Activated CD4-positive, alpha-beta memory T cell treated with anti-CD3 and anti-CD28 coated beads, Interleukin-2, amount 10 ng/mL, durations not matched to agents 7 days and 5 days (primary cell): ENCODE measurements at regions not wholly inside any gene's neighbourhood (a gene's known extent, or its start where the extent isn't known, plus 50 kb on each side); places are given as distances from the start of the nearest gene placed in this dataset.

Experiments
- CTCF ChIA-PET: fragments of 350-600 bp; sonication (Branson Sonifier 250); formaldehyde crosslinking; loops from one replicate; lab custom pipeline; 2021; ENCODE audit warnings: antibody characterized with exemption, inconsistent platforms; lab: Charles Lee
- POLR2A ChIA-PET: fragments of 350-600 bp; sonication (Branson Sonifier 250); formaldehyde crosslinking; loops from one replicate; lab custom pipeline; 2021; ENCODE audit warnings: antibody characterized with exemption; lab: Charles Lee
- DNase-seq: peaks from one replicate; pipeline ENCODE4 v3.0.0-alpha.2; 2020
- H3K27ac Mint-ChIP-seq: one replicate; pipeline ENCODE4 v1.8.0; 2021; ENCODE audit warnings: mild to moderate bottlenecking, mixed read lengths
- H3K27me3 Mint-ChIP-seq: one replicate; pipeline ENCODE4 v1.8.0; 2021; ENCODE audit warnings: mixed read lengths
- H3K36me3 Mint-ChIP-seq: one replicate; pipeline ENCODE4 v1.8.0; 2021; ENCODE audit warnings: low read depth, mixed read lengths
- H3K4me1 Mint-ChIP-seq: one replicate; pipeline ENCODE4 v1.8.0; 2021; ENCODE audit warnings: mixed read lengths
- H3K4me3 Mint-ChIP-seq: one replicate; pipeline ENCODE4 v1.8.0; 2021; ENCODE audit warnings: mild to moderate bottlenecking, mixed read lengths
- H3K9me3 Mint-ChIP-seq: one replicate; pipeline ENCODE4 v1.8.0; 2021; ENCODE audit warnings: mixed read lengths

- Mint-ChIP-seq H3K27ac (no peak overlapping the region), H3K36me3 (no peaks in the 10 kb centered on the region)
- CTCF ChIA-PET: no interaction called here
Observed at GRCh38 chr17:34762078-34762477, 182.7 kb downstream of the TMEM132E start.

GRCh38 chr17:34761646-34762045 lies 182.3 kb downstream of the TMEM132E start:
- Mint-ChIP-seq H3K9me3 (no peaks in the 10 kb centered on the region), H3K27ac (no peak overlapping the region), H3K36me3 (no peaks in the 10 kb centered on the region), H3K4me3 (no peak overlapping the region), H3K4me1 (no peaks in the 10 kb centered on the region), H3K27me3 (peaks cover 22% of the 10 kb centered on the region)
- CTCF ChIA-PET: no interaction called here
- POLR2A ChIA-PET: no interaction called here
- no peak for DNase-seq

More at GRCh38 chr17:34762078-34762477, 182.7 kb downstream of the TMEM132E start:
- POLR2A ChIA-PET: no interaction called here
- Mint-ChIP-seq H3K4me1 (no peaks in the 10 kb centered on the region), H3K9me3 (no peaks in the 10 kb centered on the region), H3K4me3 (no peak overlapping the region), H3K27me3 (peaks cover 22% of the 10 kb centered on the region)
- DNase-seq: no peak

DNA sequence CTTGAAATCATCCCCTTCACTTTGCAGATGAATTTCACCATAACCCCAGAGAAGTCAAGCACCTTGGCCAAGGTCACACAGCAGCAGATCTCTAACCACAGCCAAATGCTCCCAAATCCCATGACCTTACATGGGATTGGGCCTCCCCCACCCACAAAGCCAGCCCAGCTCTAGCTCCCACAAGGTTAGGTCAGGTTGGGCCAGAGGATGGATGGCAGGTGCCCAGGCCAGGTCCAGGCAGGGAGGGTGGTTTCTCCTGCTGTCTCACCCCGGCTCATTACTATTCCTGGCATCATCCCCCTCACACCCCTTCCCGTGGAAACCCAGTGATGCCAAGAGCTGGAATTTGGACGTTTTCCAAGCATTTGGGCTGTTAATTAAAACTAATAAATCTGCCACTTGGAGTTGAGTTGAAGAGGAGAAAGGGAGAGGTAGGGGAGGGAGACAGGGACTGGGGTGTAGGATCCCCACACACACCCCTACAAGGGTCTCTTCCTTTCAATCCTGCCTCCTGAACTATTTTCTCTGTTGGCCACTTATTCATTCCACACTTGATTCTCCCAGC lies 181.6 kb downstream of the TMEM132E start:
- Mint-ChIP-seq H3K36me3 (no peaks in the 10 kb centered on the region), H3K27ac (no peak overlapping the region), H3K9me3 (no peaks in the 10 kb centered on the region), H3K4me1 (no peaks in the 10 kb centered on the region), H3K27me3 (peaks cover 22% of the 10 kb centered on the region), H3K4me3 (no peak overlapping the region)
- POLR2A ChIA-PET: no interaction called here
- DNase-seq: no peak
- CTCF ChIA-PET: no interaction called here

GRCh38 chr17:34758718-34759117 lies 179.3 kb downstream of the TMEM132E start:
- no peaks in the 10 kb centered on the region for H3K36me3 Mint-ChIP-seq
- H3K4me3 Mint-ChIP-seq: no peak overlapping the region
- H3K9me3 Mint-ChIP-seq: no peaks in the 10 kb centered on the region
- no peak overlapping the region for H3K27ac Mint-ChIP-seq
- peaks cover 15% of the 10 kb centered on the region for H3K27me3 Mint-ChIP-seq
- no peak for DNase-seq
- POLR2A ChIA-PET: no interaction called here
- H3K4me1 Mint-ChIP-seq: no peaks in the 10 kb centered on the region
- CTCF ChIA-PET: no interaction called here

GRCh38 chr17:34758316-34758715 lies 178.9 kb downstream of the TMEM132E start:
- POLR2A ChIA-PET: no interaction called here
- no peak overlapping the region for H3K27ac Mint-ChIP-seq
- H3K27me3 Mint-ChIP-seq: peaks cover 12% of the 10 kb centered on the region
- no peak overlapping the region for H3K4me3 Mint-ChIP-seq
- H3K36me3 Mint-ChIP-seq: no peaks in the 10 kb centered on the region
- no peaks in the 10 kb centered on the region for H3K4me1 Mint-ChIP-seq
- CTCF ChIA-PET: no interaction called here
- no peak for DNase-seq
- no peaks in the 10 kb centered on the region for H3K9me3 Mint-ChIP-seq

DNA sequence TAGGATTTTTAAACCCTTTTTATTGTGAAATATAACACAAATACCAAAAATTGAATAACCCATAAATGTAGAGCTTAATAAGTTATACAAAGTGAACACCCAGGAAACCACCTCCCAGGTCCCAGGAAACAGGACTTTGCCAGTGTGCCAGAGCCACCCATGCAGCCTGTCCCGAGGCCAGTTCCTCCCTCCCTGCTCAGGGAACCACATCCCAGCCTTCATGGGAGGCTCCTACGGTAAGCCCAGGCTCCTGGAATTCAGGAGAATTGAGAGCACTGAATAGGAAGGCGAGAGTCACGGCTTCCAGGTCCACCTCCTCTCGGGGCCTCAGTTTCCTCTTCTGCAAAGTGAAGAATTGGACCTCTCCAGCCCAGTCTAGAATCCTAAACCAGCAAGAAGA lies 178.2 kb downstream of the TMEM132E start:
- no peak for DNase-seq
- CTCF ChIA-PET: no interaction called here
- no peaks in the 10 kb centered on the region for H3K4me1 Mint-ChIP-seq
- H3K27me3 Mint-ChIP-seq: peaks cover 6% of the 10 kb centered on the region
- no peak overlapping the region for H3K27ac Mint-ChIP-seq
- no peak overlapping the region for H3K4me3 Mint-ChIP-seq
- no peaks in the 10 kb centered on the region for H3K36me3 Mint-ChIP-seq
- no peaks in the 10 kb centered on the region for H3K9me3 Mint-ChIP-seq
- POLR2A ChIA-PET: no interaction called here

- H3K4me1 Mint-ChIP-seq: no peaks in the 10 kb centered on the region
- no peak for DNase-seq
- no peaks in the 10 kb centered on the region for H3K36me3 Mint-ChIP-seq
- CTCF ChIA-PET: no interaction called here
- peaks cover 8% of the 10 kb centered on the region for H3K27me3 Mint-ChIP-seq
- H3K4me3 Mint-ChIP-seq: no peak overlapping the region
- H3K27ac Mint-ChIP-seq: no peak overlapping the region
- H3K9me3 Mint-ChIP-seq: no peaks in the 10 kb centered on the region
- POLR2A ChIA-PET: no interaction called here
Observed at GRCh38 chr17:34757106-34757505, 177.7 kb downstream of the TMEM132E start.

DNA sequence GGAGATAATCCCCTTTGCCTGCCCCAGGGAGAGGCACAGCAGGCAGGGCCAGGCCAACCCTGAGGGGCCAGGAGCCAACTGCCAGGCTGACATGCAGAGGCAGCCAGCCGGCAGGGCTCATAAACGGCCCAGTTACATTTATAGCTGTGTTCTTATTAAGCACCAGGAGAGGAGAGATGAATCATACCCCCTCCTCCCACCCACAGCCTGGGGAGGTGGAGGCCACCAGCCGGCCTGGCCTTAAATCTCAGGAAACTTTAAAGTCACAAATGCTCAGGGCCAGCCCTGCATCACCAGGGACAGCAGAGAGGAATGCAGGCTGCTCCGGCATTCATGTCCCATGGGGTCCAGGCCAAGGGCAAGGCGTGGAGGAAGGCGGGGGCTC lies 177.2 kb downstream of the TMEM132E start:
- POLR2A ChIA-PET: no interaction called here
- no peaks in the 10 kb centered on the region for H3K9me3 Mint-ChIP-seq
- CTCF ChIA-PET: no interaction called here

DNA sequence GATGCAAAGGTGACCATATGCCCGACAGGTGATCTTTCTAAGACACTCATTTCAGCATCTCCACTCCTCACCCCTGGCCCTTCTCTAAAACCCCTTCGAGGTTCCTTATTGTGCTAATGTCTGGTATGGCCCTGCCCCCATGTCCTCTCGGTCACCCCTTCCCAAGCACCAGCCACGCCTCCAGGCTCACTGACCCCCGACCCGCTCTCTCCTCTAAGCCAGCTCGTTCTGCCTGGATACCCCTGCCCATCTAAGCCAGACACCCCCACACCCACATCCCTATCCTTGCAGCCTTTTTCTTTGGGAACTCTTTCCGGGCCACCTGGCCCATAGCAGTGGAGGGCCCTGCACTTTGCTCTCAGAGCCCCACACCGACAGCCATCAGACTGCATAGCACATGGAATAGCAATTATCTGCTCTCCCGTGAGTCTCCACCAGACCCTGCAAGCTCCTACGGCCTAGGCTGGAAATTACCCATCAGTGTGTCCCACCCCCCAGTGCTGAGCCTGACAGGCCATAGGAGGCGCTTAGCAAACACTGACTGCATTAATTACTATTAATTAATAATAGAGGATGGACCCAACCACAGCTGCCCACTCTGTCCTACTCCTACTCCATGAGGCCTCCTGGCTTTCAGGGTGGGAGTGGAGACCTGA lies 176.7 kb downstream of the TMEM132E start:
- ChIA-PET CTCF (no interaction called here), POLR2A (no interaction called here)
- Mint-ChIP-seq H3K36me3 (no peaks in the 10 kb centered on the region), H3K4me1 (no peaks in the 10 kb centered on the region), H3K9me3 (no peaks in the 10 kb centered on the region), H3K4me3 (no peak overlapping the region), H3K27ac (no peak overlapping the region), H3K27me3 (peaks cover 5% of the 10 kb centered on the region)
- no peak for DNase-seq

More for the DNA sequence above, 177.2 kb downstream of the TMEM132E start:
- H3K36me3 Mint-ChIP-seq: no peaks in the 10 kb centered on the region
- DNase-seq: no peak
- H3K4me3 Mint-ChIP-seq: no peak overlapping the region
- no peaks in the 10 kb centered on the region for H3K4me1 Mint-ChIP-seq
- peaks cover 6% of the 10 kb centered on the region for H3K27me3 Mint-ChIP-seq
- H3K27ac Mint-ChIP-seq: no peak overlapping the region

- no peak for DNase-seq
- Mint-ChIP-seq H3K4me3 (no peak overlapping the region), H3K36me3 (no peaks in the 10 kb centered on the region), H3K4me1 (no peaks in the 10 kb centered on the region), H3K27me3 (peaks cover 5% of the 10 kb centered on the region), H3K9me3 (no peaks in the 10 kb centered on the region), H3K27ac (no peak overlapping the region)
- ChIA-PET POLR2A (no interaction called here), CTCF (no interaction called here)
Observed at GRCh38 chr17:34755371-34755770, 176.0 kb downstream of the TMEM132E start.

DNA sequence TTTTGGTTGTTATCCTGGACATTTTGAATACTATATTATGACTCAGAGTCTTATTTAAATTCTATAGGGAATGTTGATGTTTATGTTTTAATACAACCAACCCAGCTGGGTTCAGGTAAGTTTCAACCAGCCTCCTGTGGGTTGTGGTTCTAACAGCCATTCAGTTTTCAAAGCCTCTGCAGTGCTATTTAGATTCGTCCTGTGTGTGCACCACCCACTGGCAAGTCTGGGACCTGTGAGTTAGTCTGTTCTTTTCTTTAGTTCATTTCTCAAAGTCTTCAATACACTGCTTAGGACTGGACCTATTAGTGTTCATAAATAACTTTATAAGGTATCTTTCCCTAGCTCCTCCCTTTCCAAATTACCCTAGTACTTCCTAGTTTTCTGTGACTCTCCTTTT lies 170.6 kb downstream of the TMEM132E start:
- H3K27me3 Mint-ChIP-seq: peaks cover 29% of the 10 kb centered on the region
- H3K9me3 Mint-ChIP-seq: no peaks in the 10 kb centered on the region
- no peak for DNase-seq
- H3K27ac Mint-ChIP-seq: no peak overlapping the region
- no peak overlapping the region for H3K4me3 Mint-ChIP-seq
- POLR2A ChIA-PET: no interaction called here
- H3K36me3 Mint-ChIP-seq: no peaks in the 10 kb centered on the region
- H3K4me1 Mint-ChIP-seq: no peaks in the 10 kb centered on the region
- CTCF ChIA-PET: no interaction called here

DNA sequence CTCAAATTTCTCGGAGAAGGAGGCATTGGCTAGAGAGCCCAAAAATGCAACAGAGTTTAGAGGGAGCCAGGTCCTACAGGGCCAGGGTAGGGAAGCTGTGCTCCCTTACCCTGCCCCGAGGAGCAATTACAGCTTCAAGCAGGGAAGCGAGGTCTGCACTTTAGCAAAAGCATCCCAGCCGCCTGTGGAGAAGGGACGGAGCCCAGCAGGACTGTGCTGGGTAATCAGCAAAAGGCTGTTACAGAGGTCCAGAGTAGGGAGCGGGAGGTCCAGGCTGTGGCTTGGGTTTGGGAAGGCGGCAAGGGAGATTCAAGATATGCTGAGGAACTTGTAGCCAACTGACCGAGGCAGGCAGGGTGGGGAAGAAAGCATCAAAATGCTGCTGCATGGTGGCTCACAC lies 162.6 kb downstream of the TMEM132E start:
- H3K4me1 Mint-ChIP-seq: no peaks in the 10 kb centered on the region
- no peak for DNase-seq
- peaks cover 15% of the 10 kb centered on the region for H3K27me3 Mint-ChIP-seq
- no peaks in the 10 kb centered on the region for H3K9me3 Mint-ChIP-seq
- H3K36me3 Mint-ChIP-seq: no peaks in the 10 kb centered on the region
- H3K27ac Mint-ChIP-seq: no peak overlapping the region
- ChIA-PET POLR2A (no interaction called here), CTCF (no interaction called here)
- H3K4me3 Mint-ChIP-seq: no peak overlapping the region

GRCh38 chr17:34740565-34741520 lies 161.5 kb downstream of the TMEM132E start:
- POLR2A ChIA-PET: no interaction called here
- peaks cover 13% of the 10 kb centered on the region for H3K27me3 Mint-ChIP-seq
- DNase-seq: no peak
- H3K36me3 Mint-ChIP-seq: no peaks in the 10 kb centered on the region
- no peaks in the 10 kb centered on the region for H3K4me1 Mint-ChIP-seq
- no peak overlapping the region for H3K4me3 Mint-ChIP-seq
- no peak overlapping the region for H3K27ac Mint-ChIP-seq
- H3K9me3 Mint-ChIP-seq: no peaks in the 10 kb centered on the region
- CTCF ChIA-PET: no interaction called here
